ENCODE measurements at regions not wholly inside any gene's neighbourhood (a gene's known extent, or its start where the extent isn't known, plus 50 kb on each side); places are given as distances from the start of the nearest gene placed in this dataset.

- no peak for TF ChIP-seq CTCF (IDR thresholded peaks at IDR 0.05)
- no peak for TF ChIP-seq USF2 (CRISPR knock-in tag; IDR thresholded peaks at IDR 0.05)
- no peak for TF ChIP-seq SMAD3 (CRISPR knock-in tag; IDR thresholded peaks at IDR 0.05; ENCODE audit: borderline replicate concordance)
- TF ChIP-seq ATF3 (CRISPR knock-in tag; conservative IDR thresholded peaks at IDR 0.05): no peak
- TF ChIP-seq SP1 (CRISPR knock-in tag; conservative IDR thresholded peaks at IDR 0.05): no peak
- TF ChIP-seq KAT7 (CRISPR knock-in tag; IDR thresholded peaks at IDR 0.05; ENCODE audit: borderline replicate concordance): no peak
- TF ChIP-seq ZSCAN18 (CRISPR knock-in tag; IDR thresholded peaks at IDR 0.05): no peak
- TF ChIP-seq STAT6 (CRISPR knock-in tag; conservative IDR thresholded peaks at IDR 0.05; ENCODE audit: low read depth): no peak
- no peak for TF ChIP-seq ESRRA (CRISPR knock-in tag; IDR thresholded peaks at IDR 0.05; ENCODE audit: borderline replicate concordance)
- no peak for TF ChIP-seq NR1H2 (CRISPR knock-in tag; IDR thresholded peaks at IDR 0.05)
- TF ChIP-seq CDX4 (CRISPR knock-in tag; IDR thresholded peaks at IDR 0.05; ENCODE audit: borderline replicate concordance): no peak
- no peak for TF ChIP-seq IRF2 (CRISPR knock-in tag; IDR thresholded peaks at IDR 0.05; ENCODE audit: borderline replicate concordance, low read depth)
- TF ChIP-seq ZBTB21 (CRISPR knock-in tag; IDR thresholded peaks at IDR 0.05; ENCODE audit: borderline replicate concordance): no peak
- TF ChIP-seq MAX (CRISPR knock-in tag; IDR thresholded peaks at IDR 0.05): no peak
Observed at GRCh38 chr7:53794816-53795215, 747.4 kb upstream of the VSTM2A start.

Data from WTC11 (cell line).